Keratinocyte (primary cell): ENCODE measurements at regions not wholly inside any gene's neighbourhood (a gene's known extent, or its start where the extent isn't known, plus 50 kb on each side); places are given as distances from the start of the nearest gene placed in this dataset.

Experiments used
- DNase-seq: peaks from one replicate; pipeline ENCODE4 v3.0.0-alpha.2; 2011; ENCODE audit warnings: low read depth, missing footprints, low spot score
- FAIRE-seq: peaks from 2 replicates; lab custom pipeline; 2011; peaks lifted over from hg19 to GRCh38; lab: Jason Lieb, UNC
- H2AFZ ChIP-seq: 2 replicates; pipeline ENCODE4 v1.6.0; 2012; ENCODE audit warnings: low read length, control low read depth, inconsistent platforms; ENCODE audit not compliant: control insufficient read depth
- H3K27ac ChIP-seq: 2 replicates; pipeline ENCODE4 v1.5.1; 2011; ENCODE audit warnings: low read length; ENCODE audit not compliant: control insufficient read depth, insufficient read depth
- H3K27me3 ChIP-seq: 3 replicates; pipeline ENCODE4 v1.6.0; 2011; ENCODE audit warnings: low read length; ENCODE audit not compliant: control insufficient read depth, insufficient read depth; ENCODE audit errors: extremely low read depth
- H3K36me3 ChIP-seq, 2 experiments: 2 replicates in 1 of 2; 3 replicates in 1 of 2; pipeline ENCODE4 v1.5.1; 2011; ENCODE audit warnings: low read length in 2 of 2, mild to moderate bottlenecking in 1 of 2; ENCODE audit not compliant: control insufficient read depth in 2 of 2, insufficient read depth in 2 of 2; ENCODE audit errors: extremely low read depth in 1 of 2
- H3K4me1 ChIP-seq: 3 replicates; pipeline ENCODE4 v1.5.1; 2011; ENCODE audit warnings: low read length; ENCODE audit not compliant: control insufficient read depth, insufficient read depth; ENCODE audit errors: extremely low read depth
- H3K4me2 ChIP-seq: 3 replicates; pipeline ENCODE4 v1.6.0; 2011; ENCODE audit warnings: low read depth, low read length; ENCODE audit not compliant: control insufficient read depth, insufficient read depth; ENCODE audit errors: extremely low read depth
- H3K4me3 ChIP-seq, 3 experiments: fragments of 200-600 bp in 1 of 3; sonication (generic) in 1 of 3; 2 replicates in 2 of 3; 3 replicates in 1 of 3; pipeline ENCODE4 v1.5.1; 2011 to 2016; ENCODE audit warnings: low read length in 3 of 3, mild to moderate bottlenecking in 3 of 3, control low read depth in 2 of 3, inconsistent platforms in 1 of 3, low read depth in 1 of 3, mixed read lengths in 1 of 3, mixed run types in 1 of 3, moderate library complexity in 1 of 3; ENCODE audit not compliant: control insufficient read depth in 2 of 3, insufficient read depth in 2 of 3; ENCODE audit errors: extremely low read depth in 1 of 3
- H3K79me2 ChIP-seq: 2 replicates; pipeline ENCODE4 v1.6.0; 2012; ENCODE audit warnings: low read length; ENCODE audit not compliant: control insufficient read depth, insufficient read depth
- H3K9ac ChIP-seq: 3 replicates; pipeline ENCODE4 v1.6.0; 2011; ENCODE audit warnings: low read length; ENCODE audit not compliant: control insufficient read depth, insufficient read depth; ENCODE audit errors: extremely low read depth
- H3K9me1 ChIP-seq: 3 replicates; pipeline ENCODE4 v1.6.0; 2011; ENCODE audit warnings: low read length; ENCODE audit not compliant: control insufficient read depth, insufficient read depth; ENCODE audit errors: extremely low read depth
- H3K9me3 ChIP-seq: 2 replicates; pipeline ENCODE4 v1.5.1; 2012; ENCODE audit warnings: low read depth, low read length; ENCODE audit not compliant: control insufficient read depth
- H4K20me1 ChIP-seq: 3 replicates; pipeline ENCODE4 v1.6.0; 2011; ENCODE audit warnings: low read length; ENCODE audit not compliant: control insufficient read depth, insufficient read depth; ENCODE audit errors: extremely low read depth
- EZH2 ChIP-seq: IDR thresholded peaks from one replicate; pipeline ENCODE4 v1.6.1; 2012; ENCODE audit warnings: inconsistent platforms, mild to moderate bottlenecking, low read length, moderate library complexity
- dilution Hi-C: fragments of 300-500 bp; cut with MboI; formaldehyde crosslinking; loops from one replicate; pipeline ENCODE4 v1.7.0; 2020; ENCODE audit warnings: low sequenced_read_pairs; ENCODE audit not compliant: extremely low pct_ligation_motif_present
- TF ChIP-seq, protein P1 (sequence below), 3 experiments: IDR thresholded peaks in 1 of 3; conservative IDR thresholded peaks in 1 of 3; optimal IDR thresholded peaks in 1 of 3; 2 replicates in 2 of 3; 3 replicates in 1 of 3; pipeline versions ENCODE3 to v1.5.1; 2011; ENCODE audit warnings: low read length in 3 of 3, mild to moderate bottlenecking in 3 of 3, moderate library complexity in 2 of 3, control low read depth in 1 of 3, inconsistent platforms in 1 of 3; ENCODE audit not compliant: insufficient read depth in 2 of 3; ENCODE audit errors: extremely low read depth in 1 of 3

DNA sequence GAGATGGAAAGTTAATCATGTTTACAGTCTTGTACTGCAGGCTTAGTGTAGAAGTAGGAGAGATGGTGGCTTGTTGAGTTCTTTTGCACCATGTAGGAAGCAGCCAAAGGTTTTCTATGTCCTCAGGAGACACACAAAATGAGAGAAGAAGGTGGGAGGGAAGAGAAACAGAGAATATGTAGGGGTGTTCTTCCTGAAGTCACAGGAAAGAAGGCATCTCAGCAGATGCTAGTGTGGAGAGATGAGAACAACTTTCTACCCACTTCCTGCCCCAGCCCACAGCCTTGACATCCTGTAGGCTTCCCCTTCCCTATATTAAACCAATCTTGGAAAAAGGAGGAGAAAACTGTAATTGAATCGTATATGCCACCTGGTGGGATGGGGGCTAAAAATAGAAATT lies 217.0 kb downstream of the S1PR1 start:
- H3K36me3 ChIP-seq, result no peaks in the 10 kb centered on the region
- H3K4me3 ChIP-seq, result no peak overlapping the region
- H3K9me3 ChIP-seq, result no peaks in the 10 kb centered on the region
- H3K4me1 ChIP-seq, result no peaks in the 10 kb centered on the region
- no peak overlapping the region for H3K9ac ChIP-seq
- no peaks in the 10 kb centered on the region for H3K79me2 ChIP-seq
- H2AFZ ChIP-seq, result no peak overlapping the region
- DNase-seq, result no peak
- H4K20me1 ChIP-seq, result no peaks in the 10 kb centered on the region
- no peak overlapping the region for H3K27ac ChIP-seq
- dilution Hi-C loops, result no loop called here
- no peaks in the 10 kb centered on the region for H3K9me1 ChIP-seq
- no peaks in the 10 kb centered on the region for H3K27me3 ChIP-seq
- TF ChIP-seq, protein P1, sequence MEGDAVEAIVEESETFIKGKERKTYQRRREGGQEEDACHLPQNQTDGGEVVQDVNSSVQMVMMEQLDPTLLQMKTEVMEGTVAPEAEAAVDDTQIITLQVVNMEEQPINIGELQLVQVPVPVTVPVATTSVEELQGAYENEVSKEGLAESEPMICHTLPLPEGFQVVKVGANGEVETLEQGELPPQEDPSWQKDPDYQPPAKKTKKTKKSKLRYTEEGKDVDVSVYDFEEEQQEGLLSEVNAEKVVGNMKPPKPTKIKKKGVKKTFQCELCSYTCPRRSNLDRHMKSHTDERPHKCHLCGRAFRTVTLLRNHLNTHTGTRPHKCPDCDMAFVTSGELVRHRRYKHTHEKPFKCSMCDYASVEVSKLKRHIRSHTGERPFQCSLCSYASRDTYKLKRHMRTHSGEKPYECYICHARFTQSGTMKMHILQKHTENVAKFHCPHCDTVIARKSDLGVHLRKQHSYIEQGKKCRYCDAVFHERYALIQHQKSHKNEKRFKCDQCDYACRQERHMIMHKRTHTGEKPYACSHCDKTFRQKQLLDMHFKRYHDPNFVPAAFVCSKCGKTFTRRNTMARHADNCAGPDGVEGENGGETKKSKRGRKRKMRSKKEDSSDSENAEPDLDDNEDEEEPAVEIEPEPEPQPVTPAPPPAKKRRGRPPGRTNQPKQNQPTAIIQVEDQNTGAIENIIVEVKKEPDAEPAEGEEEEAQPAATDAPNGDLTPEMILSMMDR (optimal IDR thresholded peaks at IDR 0.05 in 1 of 3, IDR thresholded peaks at IDR 0.05 in 1 of 3, conservative IDR thresholded peaks at IDR 0.05 in 1 of 3; ENCODE audit: extremely low read depth in 1 of 3, insufficient read depth in 2 of 3, low read length in 3 of 3), result no peak
- no peak for TF ChIP-seq EZH2
- no peak overlapping the region for H3K4me2 ChIP-seq
- no peak for FAIRE-seq

DNA sequence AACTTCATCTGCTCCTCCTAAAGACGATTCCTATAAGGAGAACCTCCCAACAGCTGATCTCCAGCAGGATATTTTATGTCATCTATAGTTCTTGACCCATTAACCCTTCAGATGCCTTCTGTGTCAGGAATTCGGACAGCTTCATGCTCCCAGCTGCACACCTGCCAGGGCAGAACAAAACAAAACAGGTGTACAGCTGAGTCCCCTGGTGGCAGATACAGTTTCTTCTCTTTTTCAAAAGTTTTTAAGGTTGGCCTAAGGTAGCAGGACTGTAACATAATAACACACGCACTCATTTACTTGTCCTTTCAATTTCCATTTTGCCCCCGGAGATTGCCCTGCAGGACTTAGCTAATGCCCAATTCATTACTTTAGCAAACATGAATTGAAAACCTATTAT lies 218.3 kb downstream of the S1PR1 start:
- DNase-seq, result no peak
- no peak for FAIRE-seq
- H3K9ac ChIP-seq, result no peak overlapping the region
- H3K79me2 ChIP-seq, result no peaks in the 10 kb centered on the region
- TF ChIP-seq EZH2, result no peak
- TF ChIP-seq, protein P1 (optimal IDR thresholded peaks at IDR 0.05 in 1 of 3, IDR thresholded peaks at IDR 0.05 in 1 of 3, conservative IDR thresholded peaks at IDR 0.05 in 1 of 3; ENCODE audit: extremely low read depth in 1 of 3, insufficient read depth in 2 of 3, low read length in 3 of 3), result no peak
- H3K4me2 ChIP-seq, result no peak overlapping the region
- no peaks in the 10 kb centered on the region for H3K4me1 ChIP-seq
- H3K4me3 ChIP-seq, result no peak overlapping the region
- H3K9me3 ChIP-seq, result no peaks in the 10 kb centered on the region
- no peaks in the 10 kb centered on the region for H4K20me1 ChIP-seq
- H3K27ac ChIP-seq, result no peak overlapping the region
- H3K36me3 ChIP-seq, result no peaks in the 10 kb centered on the region
- no peaks in the 10 kb centered on the region for H3K27me3 ChIP-seq
- dilution Hi-C loops, result no loop called here
- H2AFZ ChIP-seq, result no peak overlapping the region
- no peaks in the 10 kb centered on the region for H3K9me1 ChIP-seq
